Heart right ventricle (tissue), 16 donors: ENCODE measurements at regions not wholly inside any gene's neighbourhood (a gene's known extent, or its start where the extent isn't known, plus 50 kb on each side); places are given as distances from the start of the nearest gene placed in this dataset.

Experiments used
- ATAC-seq, 8 donors: fragments of 200-7000 bp; cut with Tn5 transposase; one replicate each; pipeline ENCODE4 v1.9.1; 2020; ENCODE audit warnings: mild to moderate bottlenecking in 8 of 8, moderate library complexity in 8 of 8, moderate number of reproducible peaks in 1 of 8
- DNase-seq, 2 donors: peaks; one replicate each; pipeline ENCODE4 v3.0.0-alpha.2; 2020
- H3K27ac ChIP-seq, 10 donors: fragments of 200-600 bp; sonication (generic) in 2 of 10; one replicate each; pipeline versions ENCODE4 v1.5.0 to v1.8.0; 2020 to 2022; ENCODE audit warnings: mild to moderate bottlenecking in 3 of 10
- H3K27me3 ChIP-seq, 7 donors: fragments of 200-600 bp; one replicate each; pipeline ENCODE4 v1.8.0; 2021 to 2022; ENCODE audit warnings: mild to moderate bottlenecking in 2 of 7
- H3K36me3 ChIP-seq, 9 donors: fragments of 200-600 bp; sonication (generic) in 1 of 9; one replicate each; pipeline versions ENCODE4 v1.5.0 to v1.8.0; 2020 to 2022; ENCODE audit warnings: mild to moderate bottlenecking in 2 of 9
- H3K4me1 ChIP-seq, 9 donors: fragments of 200-600 bp; sonication (generic) in 1 of 9; one replicate each; pipeline versions ENCODE4 v1.5.0 to v1.8.0; 2020 to 2022; ENCODE audit warnings: mild to moderate bottlenecking in 4 of 9
- H3K4me3 ChIP-seq, 10 donors: fragments of 200-600 bp; sonication (generic) in 2 of 10; one replicate each; pipeline versions ENCODE4 v1.5.0 to v1.8.0; 2020 to 2022; ENCODE audit warnings: mild to moderate bottlenecking in 7 of 10, moderate library complexity in 2 of 10
- H3K9me3 ChIP-seq, 11 donors: fragments of 200-600 bp in 10 of 11; sonication (generic) in 2 of 11; one replicate each; pipeline versions ENCODE4 v1.5.0 to v1.8.0; 2013 to 2022; ENCODE audit warnings: mild to moderate bottlenecking in 2 of 11, control low read depth in 1 of 11, moderate library complexity in 1 of 11
- WGBS, 2 donors: extraction: QIAGEN DNeasy Blood & Tissue Kit; methylation state at CpG; one replicate each; pipeline ENCODE4 v1.1.7; 2013; ENCODE audit warnings: inconsistent platforms in 1 of 2; 5-methylcytosine and 5-hydroxymethylcytosine counted together
- intact Hi-C, 10 donors: fragments of 100-400 bp; cut with DNase I; formaldehyde crosslinking; loops; one replicate each; pipeline versions ENCODE4 v1.11.1 to v1.14.2; 2022
- TF ChIP-seq, protein P1 (sequence below), 9 donors: fragments of 200-600 bp; sonication (generic) in 2 of 9; IDR thresholded peaks; one replicate each; pipeline versions ENCODE4 v1.5.0 to v1.8.0; 2021 to 2022; ENCODE audit warnings: antibody characterized with exemption in 9 of 9, mild to moderate bottlenecking in 5 of 9, moderate library complexity in 1 of 9
- donor health status: Arrhythmogenic right ventricular cardiomyopathy.
- donor health status: ischemic (EF 13 %, LVEDD 7.1; RV severe dilation, severe dysfunction).
- donor health status: healthy with polysubstance abuse.
- donor health status: DM: no; HTN: yes; CAD: no.
- donor health status: DM: no; HTN: no; CAD: no.
- donor health status: ischemic (EF 25% LVEDD 6.9; RV normal size, moderate dysfunction).
- donor health status: ischemic (EF 25% LVEDD 5.7; RV mildly dilated, moderate dysfunction).
- donor health status: healthy.
- donor health status: DM: yes; HTN: yes; CAD: no.
- donor health status: Ischemic cardiomyopathy.
- donor health status: ischemic (EF 35%, LVEDD 5.7; RV mildly dilated, moderate dysfunction).
- donor health status: nonischemic (EF 11% LVEDD 7.7; RV severe dilation, severe dysfunction).
- donor health status: DM: yes; HTN: yes; CAD: no.
- donor health status: PGD.
- donor health status: ischemic (EF 29% LVEDD 5.4; RV normal size, mild dysfunction).
- donor health status: nonischemic (EF 23%, LVEDD 6.1; RV moderate dilation, normal function).

GRCh38 chr5:88951457-88951856 is 68.5 kb upstream of the MEF2C start:
- intact Hi-C loops: no loop called here
- Histone ChIP-seq H3K4me3 (no peak overlapping the region), H3K36me3 (no peaks in the 10 kb centered on the region)

GRCh38 chr5:88948746-88949600 is 66.0 kb upstream of the MEF2C start:
- Histone ChIP-seq H3K36me3 (no peaks in the 10 kb centered on the region), H3K27ac (no peak overlapping the region), H3K9me3 (no peaks in the 10 kb centered on the region), H3K4me1 (peaks cover 0 to 22% (median 6%) of the 10 kb centered on the region in 9 donors), H3K27me3 (no peaks in the 10 kb centered on the region), H3K4me3 (no peak overlapping the region)
- 87 to 95% methylated on average over 2 of the region's 2 CpGs for WGBS, 2 donors
- TF ChIP-seq, protein P1, sequence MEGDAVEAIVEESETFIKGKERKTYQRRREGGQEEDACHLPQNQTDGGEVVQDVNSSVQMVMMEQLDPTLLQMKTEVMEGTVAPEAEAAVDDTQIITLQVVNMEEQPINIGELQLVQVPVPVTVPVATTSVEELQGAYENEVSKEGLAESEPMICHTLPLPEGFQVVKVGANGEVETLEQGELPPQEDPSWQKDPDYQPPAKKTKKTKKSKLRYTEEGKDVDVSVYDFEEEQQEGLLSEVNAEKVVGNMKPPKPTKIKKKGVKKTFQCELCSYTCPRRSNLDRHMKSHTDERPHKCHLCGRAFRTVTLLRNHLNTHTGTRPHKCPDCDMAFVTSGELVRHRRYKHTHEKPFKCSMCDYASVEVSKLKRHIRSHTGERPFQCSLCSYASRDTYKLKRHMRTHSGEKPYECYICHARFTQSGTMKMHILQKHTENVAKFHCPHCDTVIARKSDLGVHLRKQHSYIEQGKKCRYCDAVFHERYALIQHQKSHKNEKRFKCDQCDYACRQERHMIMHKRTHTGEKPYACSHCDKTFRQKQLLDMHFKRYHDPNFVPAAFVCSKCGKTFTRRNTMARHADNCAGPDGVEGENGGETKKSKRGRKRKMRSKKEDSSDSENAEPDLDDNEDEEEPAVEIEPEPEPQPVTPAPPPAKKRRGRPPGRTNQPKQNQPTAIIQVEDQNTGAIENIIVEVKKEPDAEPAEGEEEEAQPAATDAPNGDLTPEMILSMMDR (IDR thresholded peaks at IDR 0.05): no peak
- intact Hi-C loops: no loop called here
- no peak for ATAC-seq
- DNase-seq: no peak

More at GRCh38 chr5:88951457-88951856, 68.5 kb upstream of the MEF2C start:
- H3K9me3 ChIP-seq: no peaks in the 10 kb centered on the region
- DNase-seq: no peak
- peaks cover 0 to 26% (median 6%) of the 10 kb centered on the region in 9 donors for H3K4me1 ChIP-seq
- 44 to 50% methylated on average over 4 of the region's 4 CpGs for WGBS, 2 donors
- no peak overlapping the region for H3K27ac ChIP-seq
- H3K27me3 ChIP-seq: no peaks in the 10 kb centered on the region
- ATAC-seq: no peak
- TF ChIP-seq, protein P1 (IDR thresholded peaks at IDR 0.05): no peak

- DNase-seq: no peak
- H3K36me3 ChIP-seq: no peaks in the 10 kb centered on the region
- no peak overlapping the region for H3K27ac ChIP-seq
- H3K27me3 ChIP-seq: no peaks in the 10 kb centered on the region
- no peak for ATAC-seq
- TF ChIP-seq, protein P1 (IDR thresholded peaks at IDR 0.05): no peak
- H3K9me3 ChIP-seq: no peaks in the 10 kb centered on the region
- H3K4me3 ChIP-seq: no peak overlapping the region
- H3K4me1 ChIP-seq: peaks cover 0 to 24% (median 0%) of the 10 kb centered on the region in 9 donors
- WGBS, 2 donors: 81 to 91% methylated on average over 8 of the region's 8 CpGs
- intact Hi-C loops: no loop called here
These were observed 62.0 kb upstream of the MEF2C start for GRCh38 chr5:88944751-88945531.

DNA sequence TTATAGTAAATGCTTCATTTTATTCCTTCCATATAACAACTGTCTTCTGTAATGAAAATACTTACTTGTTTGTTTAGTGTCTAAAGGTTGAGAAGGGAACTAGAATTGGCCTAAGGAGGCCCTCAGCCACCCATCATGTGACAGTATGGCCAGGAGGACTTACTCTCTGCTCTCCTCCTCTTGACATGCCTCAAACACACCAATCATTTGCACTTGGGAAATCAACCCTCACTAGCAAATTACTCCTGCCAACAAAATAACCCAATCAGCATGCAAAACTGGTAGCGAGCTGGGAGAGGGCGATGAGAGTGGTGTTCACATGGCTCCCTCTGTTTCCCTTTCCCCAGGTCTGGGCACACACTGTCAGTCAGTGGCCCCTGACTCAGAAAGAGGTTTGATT is 58.6 kb upstream of the MEF2C start:
- WGBS, 2 donors: 100% methylated on average over 2 of the region's 2 CpGs
- ATAC-seq (no peak), DNase-seq (no peak)
- intact Hi-C loops: no loop called here
- no peaks in the 10 kb centered on the region for H3K9me3 ChIP-seq
- H3K27ac ChIP-seq: no peak overlapping the region
- H3K27me3 ChIP-seq: no peaks in the 10 kb centered on the region
- H3K4me3 ChIP-seq: no peak overlapping the region
- peaks cover 0 to 24% (median 0%) of the 10 kb centered on the region in 9 donors for H3K4me1 ChIP-seq
- no peaks in the 10 kb centered on the region for H3K36me3 ChIP-seq
- TF ChIP-seq, protein P1 (IDR thresholded peaks at IDR 0.05): no peak
